ENCODE measurements at regions not wholly inside any gene's neighbourhood (a gene's known extent, or its start where the extent isn't known, plus 50 kb on each side); places are given as distances from the start of the nearest gene placed in this dataset.

DNA sequence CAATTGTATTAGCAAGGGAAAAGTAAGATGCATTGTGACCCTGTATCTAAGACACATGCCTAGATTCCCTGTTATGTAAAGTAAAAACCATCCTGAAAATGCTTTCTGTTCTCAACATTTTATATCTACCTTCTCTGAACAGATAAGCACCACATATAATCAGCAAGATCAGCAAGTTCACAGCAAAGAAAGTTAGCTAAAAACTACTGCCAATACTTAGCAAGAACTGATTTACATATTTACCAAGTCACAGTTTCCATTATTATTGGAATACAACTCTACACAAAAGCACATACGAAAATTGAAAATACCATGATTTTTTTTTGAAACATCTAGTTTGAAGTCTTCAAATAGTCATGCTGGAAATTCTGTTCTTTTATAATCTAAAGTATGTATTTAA lies 1118.1 kb downstream of the TAF11L14 start:
- TF ChIP-seq, protein P1, sequence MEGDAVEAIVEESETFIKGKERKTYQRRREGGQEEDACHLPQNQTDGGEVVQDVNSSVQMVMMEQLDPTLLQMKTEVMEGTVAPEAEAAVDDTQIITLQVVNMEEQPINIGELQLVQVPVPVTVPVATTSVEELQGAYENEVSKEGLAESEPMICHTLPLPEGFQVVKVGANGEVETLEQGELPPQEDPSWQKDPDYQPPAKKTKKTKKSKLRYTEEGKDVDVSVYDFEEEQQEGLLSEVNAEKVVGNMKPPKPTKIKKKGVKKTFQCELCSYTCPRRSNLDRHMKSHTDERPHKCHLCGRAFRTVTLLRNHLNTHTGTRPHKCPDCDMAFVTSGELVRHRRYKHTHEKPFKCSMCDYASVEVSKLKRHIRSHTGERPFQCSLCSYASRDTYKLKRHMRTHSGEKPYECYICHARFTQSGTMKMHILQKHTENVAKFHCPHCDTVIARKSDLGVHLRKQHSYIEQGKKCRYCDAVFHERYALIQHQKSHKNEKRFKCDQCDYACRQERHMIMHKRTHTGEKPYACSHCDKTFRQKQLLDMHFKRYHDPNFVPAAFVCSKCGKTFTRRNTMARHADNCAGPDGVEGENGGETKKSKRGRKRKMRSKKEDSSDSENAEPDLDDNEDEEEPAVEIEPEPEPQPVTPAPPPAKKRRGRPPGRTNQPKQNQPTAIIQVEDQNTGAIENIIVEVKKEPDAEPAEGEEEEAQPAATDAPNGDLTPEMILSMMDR (IDR thresholded peaks at IDR 0.05; ENCODE audit: borderline replicate concordance, insufficient read depth, low read depth, low read length): no peak
- H3K4me3 ChIP-seq (ENCODE audit: low read depth, low read length): no peak overlapping the region

DNA sequence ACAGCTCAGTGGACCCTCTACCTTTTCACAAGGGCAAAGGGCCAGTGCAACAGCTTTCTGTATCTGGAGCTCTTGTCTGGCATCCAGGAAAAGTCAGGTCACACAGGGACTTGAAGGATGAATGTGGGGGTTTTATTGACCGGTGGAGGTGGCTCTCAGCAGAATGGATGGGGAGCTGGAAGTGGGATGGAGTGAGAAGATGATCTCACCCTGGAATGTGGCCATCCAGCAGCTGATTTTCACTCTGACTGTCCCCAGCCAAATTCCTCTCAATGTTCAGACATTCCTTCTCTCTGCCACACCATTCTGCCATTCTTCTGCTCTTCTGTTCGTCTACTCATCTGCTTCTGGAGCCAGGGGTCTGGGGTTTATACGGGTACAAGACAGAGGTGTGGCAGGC lies 1119.9 kb downstream of the TAF11L14 start:
- H3K4me3 ChIP-seq (ENCODE audit: low read depth, low read length): no peak overlapping the region

DNA sequence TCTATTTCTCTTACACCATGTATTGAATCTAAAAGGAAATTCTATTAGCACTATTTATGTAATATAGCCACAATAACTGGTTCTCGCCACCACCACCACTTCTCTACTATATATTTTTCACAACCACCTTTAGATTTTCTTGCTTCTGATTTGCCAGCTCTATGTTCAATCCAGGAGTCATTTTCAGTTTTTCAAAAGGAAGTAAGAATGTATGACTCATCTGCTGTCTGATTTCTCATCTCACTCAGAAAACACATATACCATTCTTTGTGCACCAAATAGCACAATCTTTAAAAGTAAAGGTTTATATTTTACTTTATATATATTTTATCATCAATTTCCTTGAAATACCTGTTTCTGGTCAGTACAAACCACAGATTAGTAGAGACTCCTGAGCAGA lies 1127.5 kb downstream of the TAF11L14 start:
- H3K4me3 ChIP-seq (ENCODE audit: low read depth, low read length): no peak overlapping the region
- TF ChIP-seq, protein P1 (IDR thresholded peaks at IDR 0.05; ENCODE audit: borderline replicate concordance, insufficient read depth, low read depth, low read length): no peak

More for the DNA sequence above, 1119.9 kb downstream of the TAF11L14 start:
- TF ChIP-seq, protein P1 (IDR thresholded peaks at IDR 0.05; ENCODE audit: borderline replicate concordance, insufficient read depth, low read depth, low read length): no peak

DNA sequence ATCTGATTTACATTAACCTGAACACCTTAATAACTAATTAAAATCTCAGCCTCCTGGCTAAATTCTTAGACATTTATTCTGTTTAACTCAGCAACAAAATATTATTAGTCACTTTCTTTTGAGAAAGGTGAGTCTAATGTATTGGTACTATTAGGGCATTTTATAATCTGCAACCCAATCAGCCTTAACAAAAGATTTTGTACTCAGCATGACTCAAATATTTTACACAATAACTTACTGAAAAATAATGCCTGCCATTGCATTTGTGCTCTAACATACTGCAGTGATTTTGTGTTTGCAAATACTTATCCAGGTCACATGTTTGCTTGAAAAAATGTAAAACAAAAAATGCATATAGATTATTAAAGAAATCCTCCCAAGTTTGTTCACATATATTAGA lies 1129.9 kb downstream of the TAF11L14 start:
- no peak overlapping the region for H3K4me3 ChIP-seq (ENCODE audit: low read depth, low read length)
- TF ChIP-seq, protein P1 (IDR thresholded peaks at IDR 0.05; ENCODE audit: borderline replicate concordance, insufficient read depth, low read depth, low read length): no peak

DNA sequence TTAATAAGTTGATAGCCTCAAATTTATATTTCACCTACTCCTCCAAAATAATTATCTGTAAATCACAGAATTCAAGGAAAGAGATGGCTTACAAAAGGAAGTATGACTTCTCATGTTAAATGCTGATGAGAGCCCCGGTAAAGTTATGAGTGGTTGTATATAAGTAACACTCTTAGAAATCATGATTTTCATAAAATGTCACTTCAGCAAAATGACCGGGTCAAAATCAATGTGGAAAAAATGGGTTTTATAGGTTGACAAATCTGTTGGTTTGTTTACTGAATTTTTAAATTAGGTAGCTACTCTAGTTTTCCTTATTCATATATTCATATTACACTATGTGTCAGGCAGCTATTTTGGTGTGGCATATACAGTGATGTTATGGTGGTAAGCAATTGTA lies 1131.0 kb downstream of the TAF11L14 start:
- TF ChIP-seq, protein P1 (IDR thresholded peaks at IDR 0.05; ENCODE audit: borderline replicate concordance, insufficient read depth, low read depth, low read length): no peak

DNA sequence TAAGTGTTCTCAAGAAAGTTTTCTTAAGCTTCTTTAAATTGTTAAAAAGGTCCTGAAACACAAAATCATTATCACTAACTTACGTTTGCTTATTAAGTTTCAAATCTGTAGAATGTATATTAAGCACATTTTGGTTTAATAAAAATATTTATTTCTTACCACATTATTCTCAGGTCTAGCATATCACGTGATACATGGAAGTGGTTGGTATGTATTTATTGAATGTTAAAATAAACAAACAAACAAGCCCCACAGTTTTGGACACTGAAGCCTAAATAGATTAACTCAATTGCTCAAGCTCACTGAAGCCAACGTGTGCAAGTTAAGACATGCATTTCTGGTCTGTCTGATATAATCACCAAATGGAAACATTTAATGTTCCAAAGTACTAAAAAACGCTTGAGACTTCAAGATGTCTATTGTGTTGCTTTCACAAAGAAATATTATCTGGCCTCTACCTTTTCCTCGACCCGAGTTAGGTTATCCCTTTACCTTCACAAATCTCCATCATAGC lies 1136.9 kb downstream of the TAF11L14 start:
- no peak overlapping the region for H3K4me3 ChIP-seq (ENCODE audit: low read depth, low read length)
- TF ChIP-seq, protein P1 (IDR thresholded peaks at IDR 0.05; ENCODE audit: borderline replicate concordance, insufficient read depth, low read depth, low read length): no peak

More for the DNA sequence above, 1131.0 kb downstream of the TAF11L14 start:
- H3K4me3 ChIP-seq (ENCODE audit: low read depth, low read length): no peak overlapping the region

DNA sequence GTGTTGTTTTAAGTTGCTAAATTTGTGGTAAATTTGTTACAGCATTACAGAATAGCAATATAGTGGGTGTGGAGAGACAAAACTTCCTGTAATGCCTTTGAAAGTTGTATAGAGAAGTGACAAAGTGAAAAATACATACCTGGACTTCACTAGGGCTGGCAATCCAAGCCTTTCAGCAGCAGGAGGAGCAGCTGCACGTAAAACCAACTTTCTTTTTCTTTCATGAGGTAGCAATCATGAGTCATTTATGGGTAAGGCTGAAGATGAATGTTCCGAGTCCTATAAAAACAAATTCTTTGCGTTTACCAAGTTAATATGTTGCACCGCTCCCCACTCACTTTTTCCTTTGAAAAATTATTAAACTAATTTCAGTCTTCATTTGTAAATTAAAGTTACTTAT lies 1138.2 kb downstream of the TAF11L14 start:
- TF ChIP-seq, protein P1 (IDR thresholded peaks at IDR 0.05; ENCODE audit: borderline replicate concordance, insufficient read depth, low read depth, low read length): peak; percentile 20; the same call in 1 of the 2 replicates
- H3K4me3 ChIP-seq (ENCODE audit: low read depth, low read length): no peak overlapping the region

All from GM12875 (cell line).